Inferior parietal cortex (tissue), 1 donor: ENCODE measurements at regions not wholly inside any gene's neighbourhood (a gene's known extent, or its start where the extent isn't known, plus 50 kb on each side); places are given as distances from the start of the nearest gene placed in this dataset.
"Not testable (repeated sequence)": the region's sequence is repeated elsewhere in the genome, so short reads cannot be mapped to it uniquely, and the experiment has no call there.

ENCODE experiments used
- DNase-seq: peaks from one replicate; pipeline ENCODE4 v3.0.0-alpha.2; 2016; ENCODE audit errors: extremely low spot score

DNA sequence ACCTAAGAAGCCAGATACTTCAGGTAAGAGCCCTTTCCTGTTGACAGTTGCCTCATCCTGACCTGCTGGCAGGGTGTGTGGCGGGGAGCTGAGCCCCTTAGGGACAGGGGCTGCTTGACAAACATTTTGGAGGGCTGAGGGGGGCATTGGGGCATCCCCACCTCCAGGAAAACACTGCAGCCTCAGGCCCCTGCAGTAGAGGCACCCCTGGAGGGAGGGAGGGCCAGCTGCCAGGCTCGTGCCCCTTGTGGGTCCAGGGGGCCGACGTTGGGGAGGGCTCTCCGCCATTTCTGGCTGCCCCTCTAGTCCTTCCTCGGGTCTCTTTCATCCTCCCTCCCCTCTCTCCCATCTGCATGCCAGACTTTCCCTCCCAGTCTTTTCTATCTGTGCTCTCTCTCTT lies 177.3 kb downstream of the RPS24 start:
- no peak for DNase-seq

DNA sequence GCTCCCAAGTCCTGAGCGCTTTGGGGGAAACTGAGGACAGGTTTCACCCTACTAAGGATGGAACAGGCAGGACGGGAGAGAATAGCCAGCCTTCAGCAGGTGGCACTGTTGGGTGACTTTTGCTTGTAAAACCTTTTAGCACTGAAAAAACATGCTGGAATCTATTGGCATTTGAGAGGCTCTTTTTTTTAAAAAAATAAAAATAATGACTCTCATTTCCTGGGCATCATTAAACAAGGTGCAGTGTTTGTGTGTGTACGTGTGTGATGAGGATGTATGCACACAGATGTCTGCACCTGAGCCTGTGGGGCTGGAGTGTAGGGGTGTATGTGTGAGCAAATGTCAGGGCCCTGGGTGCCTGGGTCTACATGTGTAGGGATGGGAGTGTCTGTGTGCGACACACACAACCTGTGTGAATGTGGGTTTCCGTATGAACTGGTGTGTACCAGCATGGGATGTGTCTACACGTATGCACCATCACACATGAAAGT lies 177.9 kb downstream of the RPS24 start:
- DNase-seq, result peak; percentile 70

DNA sequence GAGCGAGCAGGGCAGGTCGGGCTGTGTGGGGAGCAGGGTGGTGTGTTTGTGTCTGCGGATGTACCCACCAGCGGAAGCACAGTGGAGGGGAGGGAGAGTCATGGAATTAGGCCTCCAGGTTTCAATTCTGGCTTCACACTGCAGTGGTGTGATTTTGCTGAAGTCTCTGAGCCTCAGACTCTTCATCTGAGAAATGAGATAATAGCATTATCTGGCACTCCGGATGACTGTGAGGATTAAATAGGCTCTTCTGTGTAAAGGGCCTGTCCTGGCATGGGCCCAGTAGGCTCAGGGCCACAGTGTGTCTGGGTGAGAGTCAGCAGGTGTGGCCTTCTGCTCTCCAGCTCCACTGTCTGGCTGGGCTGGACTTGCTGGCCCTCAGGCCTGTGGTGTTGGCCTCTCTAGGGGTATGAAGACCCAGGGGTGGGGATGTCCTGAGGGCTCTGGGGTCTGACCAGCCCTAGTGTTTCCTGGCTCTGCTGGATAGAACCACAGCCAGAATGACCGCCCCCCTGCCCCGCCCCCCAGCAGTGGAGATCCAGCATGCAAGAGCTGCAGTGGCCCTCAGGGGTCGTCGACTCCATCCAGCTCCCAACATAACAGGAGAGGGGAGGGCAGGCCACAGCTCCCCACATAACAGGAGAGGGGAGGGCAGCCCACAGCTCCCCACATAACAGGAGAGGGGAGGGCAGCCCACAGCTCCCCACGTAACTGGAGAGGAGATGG lies 178.6 kb downstream of the RPS24 start:
- DNase-seq, result no peak

DNA sequence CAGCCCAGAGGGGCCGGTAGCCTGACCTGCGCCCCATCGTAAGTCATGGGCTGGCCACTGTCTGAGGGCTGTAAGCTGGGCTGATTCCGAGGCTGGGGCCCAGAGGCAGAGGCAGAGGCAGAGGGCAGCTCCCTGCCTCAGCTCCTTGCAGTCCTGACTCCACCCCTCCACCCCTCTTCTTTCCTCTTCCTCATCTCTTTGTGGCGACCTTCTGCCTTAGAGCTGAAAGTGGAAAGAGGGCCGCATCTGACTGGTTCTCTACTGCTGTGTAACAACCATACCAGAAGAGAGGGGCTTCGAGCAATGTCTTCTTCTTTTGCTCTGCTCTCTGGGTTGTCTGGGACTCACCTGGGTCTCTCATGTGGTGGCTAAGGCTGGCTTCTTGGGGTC lies 179.1 kb downstream of the RPS24 start:
- DNase-seq, result no peak

DNA sequence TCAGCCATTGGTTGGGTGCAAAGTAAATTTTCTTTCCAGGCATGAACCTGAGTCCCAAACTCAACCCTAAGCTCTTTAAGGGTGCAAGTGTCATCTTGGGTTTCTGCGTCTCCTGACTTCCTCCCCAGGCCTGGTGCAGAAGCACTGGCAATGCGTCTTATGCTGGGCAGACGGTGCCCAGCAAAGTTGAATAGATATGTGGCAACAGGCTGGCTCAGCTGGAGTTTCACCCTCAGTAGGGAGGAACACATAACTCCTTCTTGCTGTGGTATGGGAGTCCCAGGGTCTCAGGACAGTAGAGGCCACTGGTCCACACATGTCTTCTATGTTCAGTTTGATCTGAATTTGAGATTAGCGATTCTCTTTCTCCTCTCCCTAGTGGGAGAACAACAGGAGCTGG lies 181.3 kb downstream of the RPS24 start:
- DNase-seq, result no peak

DNA sequence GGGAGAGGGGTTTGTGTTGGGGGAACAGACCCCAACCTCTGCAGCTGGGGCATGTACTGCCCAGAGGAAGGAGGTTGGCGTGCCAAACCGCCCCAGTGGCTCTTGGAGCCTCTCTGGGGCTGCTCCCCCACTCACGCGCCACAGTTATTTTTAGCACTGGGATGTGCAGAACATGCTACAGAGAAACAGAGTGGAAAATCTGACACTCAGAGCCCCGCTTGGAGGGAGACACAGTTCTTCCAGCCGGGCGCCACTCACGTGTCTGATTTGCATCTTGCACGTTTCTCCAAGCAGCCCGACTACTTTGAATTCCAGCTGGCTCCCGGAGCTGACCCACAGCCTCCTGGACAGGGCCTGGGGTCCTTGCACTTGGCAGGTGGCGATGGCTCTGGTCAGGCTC lies 182.0 kb downstream of the RPS24 start:
- peak; percentile 52 for DNase-seq

DNA sequence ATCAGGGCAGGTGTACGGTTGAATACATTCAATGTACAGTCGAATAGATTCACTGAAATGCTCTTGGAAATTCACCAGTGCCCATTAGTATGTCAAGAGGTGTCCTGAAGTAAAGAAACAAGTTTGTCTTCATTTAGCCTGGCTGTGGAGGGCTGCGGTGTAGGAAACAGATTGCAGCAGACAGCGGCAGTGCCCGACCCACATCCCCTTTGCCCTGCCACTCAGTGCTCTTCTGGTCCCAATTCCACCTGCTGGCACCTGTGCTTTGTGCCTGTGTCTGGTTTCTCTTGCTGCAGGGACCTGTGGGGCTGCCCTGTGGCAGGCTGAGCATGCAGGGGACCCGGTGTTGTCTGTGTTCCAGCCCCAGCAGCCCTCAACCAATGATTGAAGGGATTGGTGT lies 183.7 kb downstream of the RPS24 start:
- no peak for DNase-seq

DNA sequence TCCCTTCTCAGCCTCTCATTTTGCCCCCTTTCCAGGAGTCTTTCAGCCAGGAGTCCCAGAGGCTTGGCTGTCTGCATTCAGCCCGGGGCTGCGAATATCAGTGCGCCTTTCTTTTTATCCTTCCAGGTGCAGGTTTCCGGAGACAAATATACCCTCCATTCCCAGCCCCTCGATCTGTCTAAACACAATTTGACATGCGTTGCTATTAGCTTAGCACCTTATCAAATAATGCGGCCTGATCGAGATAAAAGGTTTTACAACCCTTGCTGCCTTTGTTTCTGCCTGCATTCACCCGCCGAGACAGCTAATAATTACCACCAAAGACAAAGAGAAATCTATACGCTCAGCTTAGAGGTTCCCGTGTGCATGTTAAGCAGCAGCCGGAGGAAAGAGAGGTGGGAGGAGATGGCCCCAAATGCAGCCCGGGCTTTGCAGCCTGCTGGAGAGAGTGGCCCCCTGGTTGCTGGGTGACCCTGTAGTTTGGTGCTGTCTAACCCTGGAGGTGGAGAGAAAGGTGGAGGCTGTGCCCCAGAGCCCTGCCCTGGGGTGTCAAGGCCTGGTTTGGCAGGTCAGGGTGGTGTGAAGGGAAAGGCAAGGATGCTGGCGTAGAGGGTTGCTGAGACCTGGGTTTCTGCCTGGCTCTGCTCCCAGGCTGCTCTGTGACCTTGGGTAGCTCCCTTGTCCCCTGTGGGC lies 185.3 kb downstream of the RPS24 start:
- no peak for DNase-seq

DNA sequence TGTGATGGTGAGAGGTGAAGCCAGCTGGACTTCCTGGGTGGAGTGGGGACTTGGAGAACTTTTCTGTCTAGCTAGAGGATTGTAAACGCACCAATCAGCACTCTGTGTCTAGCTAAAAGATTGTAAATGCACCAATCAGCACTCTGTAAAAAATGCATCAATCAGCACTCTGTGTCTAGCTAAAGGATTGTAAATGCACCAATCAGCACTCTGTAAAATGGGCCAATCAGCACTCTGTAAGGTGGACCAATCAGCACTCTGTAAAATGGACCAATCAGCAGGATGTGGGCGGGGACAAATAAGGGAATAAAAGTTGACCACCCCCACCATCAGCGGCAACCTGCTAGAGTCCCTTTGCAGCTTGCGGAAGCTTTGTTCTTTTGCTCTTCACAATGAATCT lies 185.9 kb downstream of the RPS24 start:
- DNase-seq, result not testable (repeated sequence)

DNA sequence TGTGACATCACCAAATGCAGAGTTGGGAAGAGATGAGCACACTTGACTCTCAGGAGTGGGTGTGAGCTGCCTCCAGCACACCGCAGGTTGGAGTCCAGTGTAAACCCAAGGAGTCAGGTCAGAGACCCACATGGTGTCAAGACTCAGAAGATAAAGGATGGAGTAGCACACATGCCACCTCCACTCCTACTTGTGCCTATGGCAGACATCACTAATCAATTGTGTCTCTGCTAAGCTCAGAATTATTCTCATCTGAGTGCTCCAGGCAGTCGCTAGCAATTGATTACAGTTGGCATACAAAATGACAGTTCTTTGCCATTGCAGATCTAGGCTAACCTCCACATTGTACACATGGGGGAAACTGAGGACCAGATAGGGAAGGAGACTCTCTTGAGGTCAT lies 187.1 kb downstream of the RPS24 start:
- no peak for DNase-seq

DNA sequence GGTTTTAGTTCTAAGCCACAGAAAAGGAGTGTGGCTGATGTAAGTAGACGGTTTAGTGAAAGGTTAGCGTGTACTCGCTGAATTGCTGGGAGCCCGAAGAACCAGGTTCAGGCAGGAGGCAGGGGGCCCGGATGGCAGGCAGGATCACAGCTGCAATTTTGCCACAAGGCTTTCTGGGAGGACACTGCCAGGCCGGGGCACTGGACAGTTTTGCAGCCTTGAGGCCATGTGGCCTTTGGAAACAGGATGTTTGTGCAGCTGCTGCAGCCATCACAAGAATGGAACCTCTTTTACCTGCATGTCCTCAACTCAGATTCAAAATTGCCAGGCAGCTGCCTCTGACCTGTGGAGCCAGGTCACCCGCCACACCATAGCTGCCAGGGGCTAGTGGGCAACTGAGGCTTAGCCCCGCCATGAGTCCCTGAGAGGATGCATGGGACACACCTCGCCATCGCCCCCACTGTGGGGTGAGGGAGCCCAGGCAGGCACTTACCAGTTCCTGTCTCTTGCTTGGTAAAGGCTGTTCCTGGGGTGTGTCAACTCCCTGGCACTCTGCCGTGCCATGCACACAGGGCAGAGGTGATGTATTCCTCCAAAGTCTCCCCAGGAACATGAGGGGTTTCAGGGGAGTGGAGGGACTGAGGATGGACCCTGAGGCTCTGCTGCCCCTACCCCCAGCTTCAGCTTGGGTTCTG lies 188.6 kb downstream of the RPS24 start:
- no peak for DNase-seq

DNA sequence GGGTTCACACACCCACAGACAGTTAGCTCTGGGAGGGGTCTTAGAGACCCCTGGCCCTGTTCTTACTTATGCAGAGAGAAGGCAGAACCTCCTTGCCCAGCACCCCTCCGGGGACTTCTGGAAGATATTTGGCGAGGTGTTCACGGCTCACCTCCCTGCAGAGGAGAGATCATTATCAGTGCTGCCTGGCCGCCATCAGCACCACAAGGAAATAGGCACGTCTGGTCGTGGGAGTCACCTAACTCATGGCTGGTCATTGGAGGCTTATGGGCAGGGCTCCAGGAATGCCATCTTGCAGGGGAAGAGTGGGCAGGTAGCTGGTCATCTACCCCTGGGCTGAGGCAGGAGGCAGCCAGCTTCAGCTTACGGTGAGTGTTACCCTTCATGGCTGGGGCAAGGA lies 189.4 kb downstream of the RPS24 start:
- DNase-seq, result no peak

DNA sequence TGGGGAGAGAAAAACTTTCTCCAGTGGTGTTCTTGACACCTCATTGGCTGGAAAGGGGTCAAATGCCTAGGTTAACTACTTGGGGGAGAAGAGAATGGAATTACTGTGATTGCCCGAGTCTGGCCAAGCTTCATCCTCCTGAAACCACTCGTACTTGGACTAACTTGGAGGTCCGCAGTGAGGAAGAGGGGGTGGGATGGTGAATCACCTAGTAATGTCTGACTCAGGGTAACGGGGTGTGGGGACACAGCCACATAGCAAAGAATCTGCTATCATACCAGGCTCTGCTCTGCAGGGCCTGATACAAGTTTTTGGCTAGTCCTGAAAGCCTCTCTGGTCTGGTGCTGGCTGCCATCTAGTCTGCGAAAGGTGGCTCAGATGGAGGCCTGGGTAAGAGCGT lies 190.9 kb downstream of the RPS24 start:
- no peak for DNase-seq

DNA sequence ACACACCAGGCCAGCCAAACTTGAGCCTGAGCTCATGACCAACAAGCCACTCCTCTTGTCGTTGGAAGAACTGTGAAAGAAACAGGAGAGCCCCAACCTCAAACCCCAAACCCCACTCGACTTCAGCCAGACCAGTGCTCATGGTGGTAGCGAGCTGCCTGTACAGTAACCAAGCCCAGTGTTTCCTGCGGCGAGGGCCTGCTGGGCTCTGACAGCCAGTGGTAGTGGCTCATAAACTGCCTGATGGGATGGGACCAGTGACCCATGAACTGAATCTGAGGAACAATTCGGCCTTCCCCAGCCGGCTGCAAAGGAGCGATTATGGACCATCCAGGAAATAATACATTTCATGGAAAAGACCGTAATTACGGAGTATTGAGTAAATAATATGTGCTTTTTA lies 191.9 kb downstream of the RPS24 start:
- no peak for DNase-seq

DNA sequence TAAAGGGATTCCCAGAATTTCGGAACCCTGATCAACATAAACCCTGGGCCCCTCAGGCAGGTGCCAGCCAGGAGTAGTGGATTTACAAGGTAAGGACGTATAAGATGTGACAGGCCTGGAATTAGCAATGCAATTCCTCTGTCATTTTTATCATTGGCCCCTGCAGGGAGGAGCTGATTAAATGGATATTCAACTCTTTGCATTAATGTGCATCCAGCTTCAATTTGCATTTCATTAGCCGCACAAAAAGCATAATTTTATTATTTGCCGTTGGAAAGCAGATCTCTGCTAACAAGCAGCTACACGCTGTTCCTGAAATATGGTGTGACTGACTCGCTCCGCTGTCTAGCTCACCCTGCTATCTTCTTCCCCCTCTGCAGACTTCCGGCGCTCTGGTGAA lies 195.8 kb downstream of the RPS24 start:
- DNase-seq, result no peak

DNA sequence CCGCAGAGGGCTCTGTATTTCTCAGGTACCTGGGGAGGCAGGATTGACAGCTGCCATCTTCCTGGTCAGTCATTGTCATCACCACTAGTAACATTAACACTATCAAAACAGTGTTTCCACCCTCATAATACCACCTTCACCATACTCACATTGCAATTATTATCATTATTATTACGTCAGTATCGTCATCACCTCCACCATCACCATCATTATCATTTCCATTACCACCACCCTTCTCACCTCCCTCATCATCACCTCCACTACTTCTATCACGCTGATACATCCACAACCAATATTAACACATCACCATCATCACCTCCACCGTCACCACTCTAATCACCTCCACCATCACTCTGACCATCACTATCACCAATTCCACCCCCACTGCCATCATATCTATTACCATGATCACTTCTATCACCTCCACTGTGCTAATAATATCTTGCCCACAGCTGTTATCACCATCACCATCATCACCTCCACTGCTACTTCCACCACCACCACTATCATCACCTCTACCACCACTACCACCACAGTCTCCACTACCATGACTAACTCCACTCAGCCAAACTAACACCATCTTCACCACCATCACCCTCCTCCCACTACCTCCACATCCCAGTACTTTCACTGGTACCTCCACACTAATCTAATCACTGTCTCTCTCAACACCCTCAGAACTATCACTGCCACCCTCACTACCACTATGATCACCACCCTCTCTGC lies 196.4 kb downstream of the RPS24 start:
- no peak for DNase-seq

DNA sequence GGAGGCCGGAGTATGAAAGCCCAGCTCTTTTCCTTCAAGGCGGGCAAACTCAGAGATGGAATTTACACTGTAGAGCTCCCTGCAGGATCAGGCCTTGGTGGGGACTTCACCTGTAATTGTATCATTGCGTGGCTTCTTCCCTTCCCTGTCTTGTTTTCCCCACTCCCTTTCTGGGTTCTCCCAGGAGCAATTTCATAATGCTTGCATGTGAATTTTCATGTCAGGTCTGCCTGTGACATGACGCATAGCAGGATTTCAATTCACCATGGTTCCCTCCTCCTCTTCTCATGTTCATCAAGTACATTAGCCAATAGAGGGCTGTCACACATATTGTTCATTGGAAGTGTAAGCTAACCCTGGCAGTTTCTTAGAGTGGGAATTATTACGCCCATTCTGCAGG lies 197.7 kb downstream of the RPS24 start:
- DNase-seq, result no peak

DNA sequence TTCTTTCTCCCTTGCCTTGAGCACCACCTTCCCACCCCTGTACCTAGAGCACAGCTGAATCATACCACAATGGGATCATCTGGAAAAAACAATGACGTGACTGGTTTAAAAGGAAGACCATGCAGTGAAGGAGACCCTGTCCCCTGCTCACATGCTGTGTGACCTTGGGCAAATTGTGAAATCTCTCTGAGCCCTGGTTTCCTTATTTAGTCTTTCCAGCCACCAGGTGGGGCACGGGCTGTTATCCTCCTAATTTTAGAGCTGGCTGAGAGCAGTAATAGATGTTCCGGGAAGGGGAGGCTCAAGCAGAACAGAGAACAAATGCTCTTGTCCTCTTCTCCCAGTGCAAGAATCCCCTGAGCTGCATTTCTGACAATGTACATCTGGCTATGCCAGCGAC lies 198.3 kb downstream of the RPS24 start:
- no peak for DNase-seq

DNA sequence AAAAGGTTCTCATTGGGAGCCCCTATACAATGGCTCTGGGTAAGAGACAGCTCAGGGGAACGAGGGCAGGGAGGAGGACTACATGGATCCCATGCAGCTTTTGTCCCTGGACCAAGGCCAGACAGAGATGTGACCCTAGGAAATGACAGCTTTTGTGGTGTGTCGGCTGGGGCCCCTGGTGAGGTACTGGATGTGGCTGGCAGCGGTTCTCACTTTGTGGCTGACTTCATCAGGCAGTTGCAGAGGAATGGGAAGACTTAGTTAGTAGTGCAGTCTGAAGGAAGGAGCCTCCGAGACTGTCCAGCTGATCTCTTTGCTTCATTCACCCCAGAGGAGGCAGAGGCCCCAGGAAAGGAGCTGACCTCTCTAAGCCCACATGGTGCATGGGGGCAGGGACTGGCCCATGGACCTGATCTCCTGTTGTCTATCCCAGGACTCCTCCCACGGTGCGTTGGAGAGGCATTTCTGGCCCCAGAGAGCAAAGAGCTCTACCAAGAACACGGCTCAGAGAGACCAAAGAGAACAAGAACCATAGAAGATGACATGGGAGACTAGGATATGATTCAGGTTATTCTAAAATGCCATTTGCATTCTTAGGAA lies 202.9 kb downstream of the RPS24 start:
- DNase-seq, result no peak

DNA sequence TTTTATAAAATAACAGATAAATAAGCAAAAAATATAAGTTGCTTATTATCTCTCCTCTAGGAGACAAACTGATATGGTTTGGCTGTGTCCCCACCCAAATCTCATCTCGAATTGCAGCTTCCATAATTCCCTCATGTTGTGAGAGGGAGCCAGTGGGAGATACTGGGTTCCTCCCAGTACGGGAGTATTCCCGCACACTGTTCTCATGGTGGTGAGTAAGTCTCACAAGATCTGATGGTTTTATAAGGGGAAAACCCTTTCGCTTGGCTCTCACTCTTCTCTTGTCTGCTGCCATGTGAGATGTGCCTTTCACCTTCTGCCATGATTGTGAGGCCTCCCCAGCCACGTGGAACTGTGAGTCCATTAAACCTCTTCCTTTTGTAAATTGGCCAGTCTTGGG lies 204.3 kb downstream of the RPS24 start:
- DNase-seq, result not testable (repeated sequence)

DNA sequence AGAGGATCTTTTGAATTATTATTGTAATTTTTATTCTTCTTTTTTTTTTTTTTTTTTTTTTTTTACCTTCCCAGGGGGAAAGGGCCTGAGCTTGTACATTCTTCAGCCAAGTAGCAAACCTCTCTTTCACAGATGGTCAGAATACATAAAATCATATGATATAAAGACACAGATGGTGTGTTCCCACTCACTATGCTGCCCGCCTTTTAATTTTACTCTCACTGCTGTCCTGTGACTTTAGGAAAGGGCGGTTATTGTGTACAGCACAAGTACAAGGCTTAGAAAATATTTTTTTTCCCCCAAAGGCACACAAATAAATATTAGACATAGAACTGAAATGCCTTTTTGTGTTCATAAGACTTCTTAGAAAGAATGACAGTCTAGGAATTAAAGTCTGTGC lies 213.6 kb downstream of the RPS24 start:
- no peak for DNase-seq

DNA sequence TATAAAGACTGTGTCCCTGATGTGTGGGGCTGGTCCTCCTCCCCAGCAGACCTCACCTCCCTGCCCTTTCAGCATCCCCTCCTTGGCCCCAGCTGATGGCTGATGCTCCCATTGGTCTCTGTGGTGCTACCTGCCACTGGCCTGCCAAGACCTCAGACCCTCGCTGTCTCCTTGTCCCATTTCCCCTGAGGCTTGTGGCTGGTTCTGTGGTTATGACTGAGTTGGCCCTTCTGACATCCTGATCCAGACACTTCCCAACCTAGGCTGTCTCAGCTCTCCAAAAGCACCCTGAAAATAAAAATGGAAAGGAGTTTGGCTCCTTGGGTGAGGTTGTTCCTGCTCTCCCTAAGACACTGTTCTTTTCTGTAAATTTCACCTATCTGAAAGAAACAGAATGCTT lies 214.2 kb downstream of the RPS24 start:
- no peak for DNase-seq
